HepG2 (cell line): ENCODE measurements at regions not wholly inside any gene's neighbourhood (a gene's known extent, or its start where the extent isn't known, plus 50 kb on each side); places are given as distances from the start of the nearest gene placed in this dataset.

Experiments used
- ATAC-seq: fragments of 200-7000 bp; cut with Tn5 transposase; 3 replicates; pipeline ENCODE4 v1.9.1; 2020; ENCODE audit warnings: mild to moderate bottlenecking, moderate library complexity
- BruUV-seq: library from RNA; stranded (reverse); fragments of 400-500 nt; replicated peaks from 2 replicates; lab custom pipeline; 2021; lab: Mats Ljungman, UMichigan
- CTCF ChIA-PET: fragments of 300-600 bp; formaldehyde crosslinking; extraction: SDS; loops from one replicate; lab custom pipeline; 2021; ENCODE audit warnings: low total read pairs, inconsistent platforms, low intra/inter-chr PET ratio; lab: Yijun Ruan, JAX
- POLR2A ChIA-PET: fragments of 350-600 bp; sonication (Branson Sonifier 250); formaldehyde crosslinking; loops from one replicate; lab custom pipeline; 2020; ENCODE audit warnings: antibody characterized with exemption, inconsistent platforms; lab: Yijun Ruan, JAX
- DNase-seq: peaks from one replicate; pipeline ENCODE4 v3.0.0-alpha.2; 2015; ENCODE audit warnings: low spot score
- FAIRE-seq: peaks from 3 replicates; lab custom pipeline; 2011; peaks lifted over from hg19 to GRCh38; lab: Jason Lieb, UNC
- H2AFZ ChIP-seq: one replicate; pipeline ENCODE4 v1.6.1; 2011; ENCODE audit warnings: low read length, inconsistent platforms
- H3K27ac ChIP-seq: fragments of 300-600 bp; 3 replicates; pipeline ENCODE4 v1.8.0; 2011; ENCODE audit warnings: mixed run types, mild to moderate bottlenecking, mixed read lengths, low read length, inconsistent platforms; ENCODE audit not compliant: insufficient read depth; ENCODE audit errors: extremely low read length
- H3K27me3 ChIP-seq, 2 experiments: fragments of 200-600 bp in 1 of 2; 2 replicates in 1 of 2; 3 replicates in 1 of 2; pipeline versions ENCODE4 v1.6.0 to v1.8.0; 2011; ENCODE audit warnings: low read length in 2 of 2, mild to moderate bottlenecking in 2 of 2, moderate library complexity in 2 of 2, inconsistent platforms in 1 of 2; ENCODE audit not compliant: insufficient read depth in 2 of 2, control insufficient read depth in 1 of 2
- H3K36me3 ChIP-seq, 2 experiments: fragments of 200-600 bp in 1 of 2; replicated peaks in 1 of 2; 2 replicates in 1 of 2; 3 replicates in 1 of 2; pipeline versions ENCODE4 v1.5.1 to v1.8.0; 2011; ENCODE audit warnings: low read length in 2 of 2, inconsistent platforms in 1 of 2; ENCODE audit not compliant: insufficient read depth in 2 of 2, control insufficient read depth in 1 of 2
- H3K4me1 ChIP-seq: 2 replicates; pipeline ENCODE4 v1.5.1; 2012; ENCODE audit warnings: low read length, inconsistent platforms; ENCODE audit not compliant: insufficient read depth
- H3K4me2 ChIP-seq: 2 replicates; pipeline ENCODE4 v1.6.0; 2011; ENCODE audit warnings: low read depth, low read length, inconsistent platforms
- H3K4me3 ChIP-seq, 3 experiments: fragments of 200-600 bp in 1 of 3; sonication (generic), shearing (Covaris generic) in 1 of 3; replicated peaks in 1 of 3; 2 replicates each; pipeline ENCODE4 v1.5.1; 2011 to 2016; ENCODE audit warnings: low read length in 3 of 3, inconsistent platforms in 2 of 3, low read depth in 2 of 3, mild to moderate bottlenecking in 2 of 3, control low read depth in 1 of 3, mixed read lengths in 1 of 3; ENCODE audit not compliant: insufficient read depth in 1 of 3
- H3K79me2 ChIP-seq: one replicate; pipeline ENCODE4 v1.6.1; 2011; ENCODE audit warnings: low read length, inconsistent platforms; ENCODE audit not compliant: insufficient read depth
- H3K9ac ChIP-seq: 2 replicates; pipeline ENCODE4 v1.6.0; 2011; ENCODE audit warnings: mild to moderate bottlenecking, low read depth, low read length, inconsistent platforms; ENCODE audit not compliant: insufficient read depth
- H3K9me3 ChIP-seq: 2 replicates; pipeline ENCODE4 v1.5.1; 2012; ENCODE audit warnings: mild to moderate bottlenecking, low read length
- H4K20me1 ChIP-seq: 2 replicates; pipeline ENCODE4 v1.6.0; 2011; ENCODE audit warnings: inconsistent platforms, mild to moderate bottlenecking, low read length, moderate library complexity; ENCODE audit not compliant: insufficient read depth
- CTCF ChIP-seq: sonication (generic); formaldehyde crosslinking; IDR thresholded peaks from 2 replicates; pipeline ENCODE4 v1.5.0; 2020; ENCODE audit warnings: mild to moderate bottlenecking, missing genetic modification reagents, moderate library complexity
- STAG1 ChIP-seq: sonication (generic); formaldehyde crosslinking; IDR thresholded peaks from 2 replicates; pipeline ENCODE4 v1.4.0; 2020; ENCODE audit warnings: missing genetic modification reagents
- ZNF564 ChIP-seq: sonication (generic); formaldehyde crosslinking; IDR thresholded peaks from 2 replicates; pipeline ENCODE4 v1.8.1; 2023; ENCODE audit warnings: mild to moderate bottlenecking, missing genetic modification reagents
- WGBS: methylation state at CpG from one replicate; pipeline ENCODE4 v1.1.6; 2017; ENCODE audit warnings: low lambda C conversion rate; 5-methylcytosine and 5-hydroxymethylcytosine counted together
- in situ Hi-C: cut with HindIII; loops from 2 replicates; pipeline ENCODE4 v1.10.0; 2017; ENCODE audit warnings: low pct_unique_long_range_greater_than_20kb; ENCODE audit not compliant: extremely low pct_ligation_motif_present
- intact Hi-C: fragments of 100-400 bp; cut with micrococcal nuclease; formaldehyde crosslinking; loops from one replicate; pipeline ENCODE4 v1.10.0; 2022; ENCODE audit not compliant: unreplicated experiment

GRCh38 chr13:26498656-26499601 lies 58.6 kb upstream of the WASF3 start:
- no TSS peak for BruUV-seq
- ChIA-PET POLR2A (no interaction called here), CTCF (no interaction called here)
- no peaks in the 10 kb centered on the region for H4K20me1 ChIP-seq
- H3K4me1 ChIP-seq: no peaks in the 10 kb centered on the region
- H3K27me3 ChIP-seq: peaks cover 1 to 26% of the 10 kb centered on the region in 2 experiments; a peak in 3 of 5 replicates
- 6% methylated on average over 8 of the region's 14 CpGs for WGBS
- H3K79me2 ChIP-seq: no peaks in the 10 kb centered on the region
- H3K4me2 ChIP-seq: peak overlapping the region; percentile 28
- no peak overlapping the region; a peak in 1 of 6 replicates for H3K4me3 ChIP-seq
- no peak overlapping the region for H3K27ac ChIP-seq
- peak; percentile 24; the same call in 1 of the 2 replicates for TF ChIP-seq STAG1
- peak; percentile 45 for TF ChIP-seq CTCF (CRISPR knock-in tag)
- TF ChIP-seq ZNF564: no peak
- no peak for FAIRE-seq
- H3K9ac ChIP-seq: no peak overlapping the region
- ATAC-seq: peak; percentile 84
- H3K36me3 ChIP-seq: no peaks in the 10 kb centered on the region
- no peak overlapping the region for H2AFZ ChIP-seq
- no peaks in the 10 kb centered on the region for H3K9me3 ChIP-seq
- no peak for DNase-seq
- intact Hi-C loops: loop anchor here (5.0 to 10.0 kb wide), 3 partner anchors 124 to 927 kb away; no protein-coding TSS in a partner anchor
- in situ Hi-C loops: no loop called here
